GM19395 (cell line): ENCODE measurements at regions not wholly inside any gene's neighbourhood (a gene's known extent, or its start where the extent isn't known, plus 50 kb on each side); places are given as distances from the start of the nearest gene placed in this dataset.

Experiments
- ATAC-seq: cut with Tn5 transposase; IDR thresholded peaks from one replicate; pipeline ENCODE4 v1.9.1; 2021; ENCODE audit warnings: mild to moderate bottlenecking, moderate library complexity; ENCODE audit not compliant: unreplicated experiment

- ATAC-seq, result no peak
Measured at GRCh38 chr17:63329876-63330275, 116.2 kb downstream of the CYB561 start.

DNA sequence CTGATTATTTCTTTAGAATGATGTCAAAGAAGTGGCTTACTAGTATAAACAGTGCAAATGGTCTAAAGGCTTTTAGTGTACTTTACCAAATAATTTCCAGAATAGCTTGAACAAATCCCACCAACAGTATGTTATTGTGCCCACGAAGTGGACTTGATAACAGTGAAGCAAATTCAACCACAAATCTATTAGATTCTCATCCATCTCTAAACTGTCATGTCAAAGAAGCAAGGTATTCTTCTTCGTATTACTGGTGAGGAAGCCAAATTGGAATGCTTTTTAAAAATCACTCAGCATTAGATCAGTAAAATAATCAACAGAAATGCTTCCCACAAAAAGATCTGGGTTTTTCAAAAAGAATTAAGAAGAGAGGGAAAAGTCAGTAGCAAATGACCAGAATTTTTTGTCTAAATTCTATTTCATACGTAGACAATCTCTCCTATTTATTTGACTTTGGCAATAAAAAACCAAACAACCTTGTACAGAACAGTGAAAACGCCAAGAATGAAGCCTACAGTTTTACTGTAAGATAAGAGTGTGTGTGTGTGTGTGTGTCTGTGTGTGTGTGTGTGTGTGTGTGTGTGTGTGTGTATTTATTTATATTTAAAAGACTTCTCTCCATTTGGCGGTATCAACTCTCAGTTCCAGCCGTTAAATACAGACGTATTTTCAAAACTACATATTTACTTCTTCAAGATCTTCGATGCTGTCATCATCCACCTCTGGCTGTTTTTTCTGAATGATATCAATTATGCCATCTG, 114.6 kb downstream of the CYB561 start:
- ATAC-seq, result no peak

GRCh38 chr17:63332286-63332685, 113.8 kb downstream of the CYB561 start:
- ATAC-seq, result no peak

DNA sequence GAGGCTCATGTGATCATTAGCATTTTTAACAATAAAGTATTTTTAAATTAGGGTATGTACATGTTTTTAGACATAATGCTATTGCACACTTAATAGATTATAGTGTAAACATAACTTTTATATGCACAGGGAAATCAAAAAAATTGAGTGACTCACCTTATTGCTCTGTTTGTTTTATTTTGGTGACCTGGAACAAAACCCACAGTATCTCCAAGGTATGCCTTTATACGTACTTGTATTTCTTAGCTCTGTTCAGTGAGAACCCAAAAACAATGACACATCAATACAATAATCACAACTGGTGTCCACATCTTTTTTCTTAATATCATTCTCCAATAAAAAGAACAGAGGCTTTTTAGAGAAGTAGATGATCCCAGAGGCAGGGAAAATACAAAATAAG, 112.2 kb downstream of the CYB561 start:
- no peak for ATAC-seq

DNA sequence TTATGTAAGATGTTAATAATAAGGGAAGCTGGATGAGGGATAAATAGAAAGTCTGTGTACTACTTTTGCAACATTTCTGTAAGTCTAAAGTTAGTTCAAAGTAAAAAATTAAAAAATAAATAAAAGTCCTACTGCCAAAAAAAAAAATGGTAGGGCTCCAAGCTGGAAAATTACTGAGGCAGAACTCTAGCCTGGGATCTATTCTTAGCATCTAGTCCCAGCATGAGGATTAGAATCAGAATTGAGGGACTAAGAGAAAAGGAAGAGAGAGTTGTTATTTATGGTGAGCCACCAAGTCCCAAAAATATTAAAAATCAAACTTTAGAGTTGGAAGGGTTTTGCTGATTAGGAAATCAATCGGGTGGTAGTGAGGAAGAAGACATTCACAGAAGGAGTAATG, 110.3 kb downstream of the CYB561 start:
- ATAC-seq, result no peak

DNA sequence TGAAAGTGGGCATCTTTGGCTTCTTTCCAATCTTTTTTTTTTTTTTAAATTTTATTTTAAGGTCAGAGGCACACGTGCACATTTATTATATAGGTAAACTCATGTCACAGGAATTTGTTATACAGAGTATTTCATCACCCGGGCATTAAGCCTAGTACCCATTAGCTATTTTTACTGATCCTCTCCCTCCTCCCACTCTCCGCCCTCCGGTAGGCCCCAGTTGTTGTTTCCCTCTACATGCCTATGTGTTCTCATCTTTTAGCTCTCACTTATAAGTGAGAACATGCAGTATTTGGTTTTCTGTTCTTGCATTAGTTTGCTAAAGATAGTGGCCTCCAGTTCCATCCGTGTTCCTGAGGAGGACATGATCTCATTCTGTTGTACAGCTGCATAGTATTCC, 108.5 kb downstream of the CYB561 start:
- ATAC-seq, result no peak

- no peak for ATAC-seq
Measured at GRCh38 chr17:63338272-63338671, 107.8 kb downstream of the CYB561 start.

DNA sequence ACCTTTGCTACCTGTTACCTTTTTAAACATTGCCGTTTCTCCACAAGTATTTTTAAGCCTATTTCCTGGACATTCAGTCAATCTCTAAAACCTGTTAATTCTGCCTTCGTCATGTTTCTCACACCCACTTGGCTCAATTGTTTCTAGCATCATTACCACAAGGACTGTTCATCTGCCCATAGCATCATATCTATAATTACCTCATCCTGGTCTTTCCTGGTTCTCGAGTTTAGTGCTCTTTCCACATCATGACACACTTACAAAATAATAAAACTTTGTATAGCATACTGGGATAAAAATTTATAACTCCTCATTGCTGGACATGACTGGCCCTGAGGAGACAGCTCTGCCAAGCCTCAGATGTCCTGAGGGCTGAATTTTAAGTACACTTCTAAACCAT, 104.8 kb downstream of the CYB561 start:
- no peak for ATAC-seq

- ATAC-seq, result no peak
Measured at GRCh38 chr17:63344383-63344782, 101.7 kb downstream of the CYB561 start.

GRCh38 chr17:63345611-63346010, 100.5 kb downstream of the CYB561 start:
- ATAC-seq, result no peak

- no peak for ATAC-seq
Measured at GRCh38 chr17:63347475-63347874, 98.6 kb downstream of the CYB561 start.

- no peak for ATAC-seq
Measured at GRCh38 chr17:63349478-63350000, 96.6 kb downstream of the CYB561 start.

- no peak for ATAC-seq
Measured at GRCh38 chr17:63350364-63350763, 95.7 kb downstream of the CYB561 start.

DNA sequence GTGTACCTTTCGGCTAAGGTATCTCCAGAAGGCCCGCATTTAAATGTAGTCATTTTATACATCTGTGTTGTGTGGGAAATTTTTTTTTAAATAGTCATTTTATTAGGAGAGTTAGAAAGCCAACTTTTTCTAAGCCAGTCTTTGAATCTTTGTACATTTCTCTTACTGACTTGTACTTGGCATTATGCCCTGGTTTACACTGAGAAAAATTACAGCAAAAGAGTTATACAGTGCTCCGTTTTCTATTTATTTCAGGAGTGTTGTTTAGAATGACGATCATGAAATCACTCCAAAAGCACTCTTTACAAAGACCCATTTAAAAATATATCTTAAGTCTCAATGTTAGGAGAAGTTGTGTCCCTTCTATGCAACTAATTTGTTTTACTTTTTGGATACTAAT, 91.8 kb downstream of the CYB561 start:
- ATAC-seq, result no peak

- no peak for ATAC-seq
Measured at GRCh38 chr17:63356337-63356757, 89.8 kb downstream of the CYB561 start.

- no peak for ATAC-seq
Measured at GRCh38 chr17:63358111-63358839, 87.8 kb downstream of the CYB561 start.

DNA sequence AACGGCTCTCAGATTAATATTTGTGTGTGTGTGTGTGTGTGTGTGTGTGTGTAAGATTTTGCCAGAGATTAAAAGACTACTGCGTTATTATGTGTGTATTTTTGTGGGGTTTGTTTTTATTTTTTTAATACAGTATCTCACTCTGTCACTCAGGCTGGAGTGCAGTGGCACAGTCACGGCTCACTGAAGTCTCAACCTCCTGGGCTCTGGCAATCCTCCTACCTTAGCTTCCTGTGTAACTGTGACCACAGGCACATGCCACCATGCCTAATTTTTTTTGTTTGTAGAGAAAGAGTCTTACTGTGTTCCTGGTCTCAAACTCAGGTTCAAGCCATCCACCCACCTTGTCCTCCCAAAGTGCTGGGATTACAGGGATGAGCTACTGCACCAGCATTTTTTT, 87.2 kb downstream of the CYB561 start:
- no peak for ATAC-seq

DNA sequence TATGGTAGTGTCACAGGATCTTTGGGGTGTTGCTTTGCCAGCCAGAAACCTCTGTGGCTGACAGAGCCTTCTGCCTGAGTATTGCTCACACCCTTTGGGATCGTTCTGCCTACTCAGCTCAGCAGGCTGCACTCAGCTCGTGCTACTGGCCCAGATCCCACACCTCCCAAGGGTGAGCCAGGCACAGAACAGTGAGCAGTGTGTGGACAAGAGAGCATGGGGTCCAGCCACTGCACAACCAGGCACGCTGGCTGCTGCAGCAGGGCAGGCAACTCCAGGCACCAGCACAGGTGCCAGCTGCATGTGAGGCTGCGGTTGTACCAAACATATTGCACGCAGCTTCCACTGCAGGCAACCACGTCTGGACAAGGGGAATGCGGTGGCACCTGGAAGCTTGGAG, 84.9 kb downstream of the CYB561 start:
- no peak for ATAC-seq

- ATAC-seq, result no peak
Measured at GRCh38 chr17:63362115-63362514, 84.0 kb downstream of the CYB561 start.

DNA sequence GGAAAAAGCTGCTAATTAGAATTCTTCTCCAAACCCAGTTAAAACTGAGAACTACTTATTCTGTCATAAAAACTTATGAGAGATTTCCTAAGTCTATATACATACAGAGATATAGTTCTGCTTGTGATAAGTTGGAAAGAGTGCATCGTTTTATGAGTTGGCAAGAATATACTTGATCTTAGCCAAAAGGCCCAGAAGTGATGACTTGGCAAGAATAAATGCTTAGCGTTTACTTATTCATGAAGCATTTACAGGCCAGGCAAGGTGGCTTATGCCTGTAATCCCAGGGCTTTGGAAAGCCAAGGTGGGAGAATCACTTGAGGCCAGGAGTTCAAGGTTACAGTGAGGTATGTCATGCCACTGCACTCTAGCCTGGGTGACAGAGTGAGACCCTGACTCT, 81.7 kb downstream of the CYB561 start:
- ATAC-seq, result no peak

DNA sequence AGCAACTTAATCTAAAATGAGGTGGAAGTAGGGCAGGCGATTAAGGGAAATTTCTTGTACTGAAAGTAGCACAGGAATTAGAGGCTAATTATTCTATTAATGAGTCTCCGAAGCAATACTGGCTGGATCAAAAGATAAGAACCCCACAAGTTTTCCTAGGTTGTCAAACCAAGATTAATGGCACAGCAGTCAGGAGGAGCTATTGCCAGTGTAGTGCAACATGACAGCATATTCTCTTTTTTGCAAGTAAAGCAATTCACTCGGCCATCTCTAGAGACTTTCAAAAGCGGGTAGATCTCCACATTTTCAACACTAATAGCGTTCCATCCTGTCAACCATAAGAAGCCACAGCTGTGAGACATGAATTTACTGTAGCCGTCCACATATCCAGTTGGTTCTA, 81.2 kb downstream of the CYB561 start:
- ATAC-seq, result no peak
